GM23338 (cell line): ENCODE measurements at regions not wholly inside any gene's neighbourhood (a gene's known extent, or its start where the extent isn't known, plus 50 kb on each side); places are given as distances from the start of the nearest gene placed in this dataset.

Experiments used
- ATAC-seq: fragments of 200-7000 bp; cut with Tn5 transposase; 3 replicates; pipeline ENCODE4 v1.9.1; 2020
- DNase-seq: peaks from one replicate; pipeline ENCODE4 v3.0.0-alpha.2; 2015; ENCODE audit warnings: low spot score
- H2AFZ ChIP-seq: fragments of 200-600 bp; sonication (generic); 2 replicates; pipeline ENCODE4 v1.8.0; 2016; ENCODE audit warnings: antibody characterized with exemption, mild to moderate bottlenecking, moderate library complexity
- H3F3A ChIP-seq: fragments of 200-600 bp; sonication (generic); replicated peaks from 2 replicates; pipeline ENCODE4 v1.8.0; 2017; ENCODE audit warnings: antibody characterized with exemption, mixed run types, low read depth
- H3K27ac ChIP-seq: fragments of 200-600 bp; sonication (generic); 2 replicates; pipeline ENCODE4 v1.6.1; 2016; ENCODE audit warnings: low read depth
- H3K27me3 ChIP-seq: fragments of 200-600 bp; sonication (generic); 2 replicates; pipeline ENCODE4 v1.8.0; 2016; ENCODE audit warnings: mild to moderate bottlenecking, mixed run types, moderate library complexity; ENCODE audit not compliant: insufficient read depth
- H3K36me3 ChIP-seq: fragments of 200-600 bp; sonication (generic); 2 replicates; pipeline ENCODE4 v1.8.0; 2016; ENCODE audit warnings: mild to moderate bottlenecking; ENCODE audit not compliant: insufficient read depth
- H3K4me1 ChIP-seq: fragments of 200-600 bp; sonication (generic); 2 replicates; pipeline ENCODE4 v1.8.0; 2016; ENCODE audit warnings: mild to moderate bottlenecking, moderate library complexity; ENCODE audit not compliant: insufficient read depth
- H3K4me2 ChIP-seq: fragments of 200-600 bp; sonication (generic); 2 replicates; pipeline ENCODE4 v1.7.1; 2017; ENCODE audit warnings: mixed run types
- H3K4me3 ChIP-seq: fragments of 200-600 bp; sonication (generic); 2 replicates; pipeline ENCODE4 v1.6.1; 2016; ENCODE audit warnings: mixed run types
- H3K79me2 ChIP-seq: fragments of 200-600 bp; sonication (generic); replicated peaks from 2 replicates; pipeline ENCODE4 v1.8.0; 2017; ENCODE audit warnings: mild to moderate bottlenecking; ENCODE audit not compliant: insufficient read depth
- H3K9me2 ChIP-seq: fragments of 200-600 bp; sonication (generic); 2 replicates; pipeline ENCODE4 v1.8.0; 2017; ENCODE audit not compliant: insufficient read depth
- H4K20me1 ChIP-seq: fragments of 200-600 bp; sonication (generic); replicated peaks from 2 replicates; pipeline ENCODE4 v1.8.0; 2017; ENCODE audit warnings: mild to moderate bottlenecking; ENCODE audit not compliant: insufficient read depth
- H3K27ac Mint-ChIP-seq: 2 replicates; pipeline ENCODE4 v1.8.0; 2020; ENCODE audit warnings: inconsistent platforms, mild to moderate bottlenecking, moderate library complexity, mixed read lengths
- H3K27me3 Mint-ChIP-seq: 3 replicates; pipeline ENCODE4 v1.8.0; 2022; ENCODE audit warnings: low read depth, mild to moderate bottlenecking, moderate library complexity, mixed read lengths, inconsistent platforms; ENCODE audit not compliant: insufficient read depth, poor library complexity
- H3K36me3 Mint-ChIP-seq: 3 replicates; pipeline ENCODE4 v1.8.0; 2021; ENCODE audit warnings: low read depth, mild to moderate bottlenecking, inconsistent platforms, moderate library complexity, mixed read lengths
- H3K4me1 Mint-ChIP-seq: 3 replicates; pipeline ENCODE4 v1.8.0; 2020; ENCODE audit warnings: mild to moderate bottlenecking, inconsistent platforms, mixed read lengths
- H3K4me3 Mint-ChIP-seq: 3 replicates; pipeline ENCODE4 v1.8.0; 2021; ENCODE audit warnings: moderate library complexity, mild to moderate bottlenecking, inconsistent platforms, mixed read lengths
- H3K9me3 Mint-ChIP-seq: 3 replicates; pipeline ENCODE4 v1.8.0; 2020; ENCODE audit warnings: moderate library complexity, mild to moderate bottlenecking, inconsistent platforms, mixed read lengths
- CREB1 ChIP-seq: fragments of 250-450 bp; sonication (Bioruptor Pico); IDR thresholded peaks from 2 replicates; pipeline ENCODE4 v1.5.0; 2020; ENCODE audit warnings: low read depth, mild to moderate bottlenecking, moderate library complexity
- EZH2 ChIP-seq: fragments of 200-600 bp; sonication (generic); IDR thresholded peaks from one replicate; pipeline ENCODE4 v1.8.0; 2017; ENCODE audit warnings: antibody characterized with exemption, mild to moderate bottlenecking, low read depth; ENCODE audit not compliant: unreplicated experiment
- EZH2phosphoT487 ChIP-seq: fragments of 200-600 bp; sonication (generic); IDR thresholded peaks from one replicate; pipeline ENCODE4 v1.8.1; 2018; ENCODE audit warnings: antibody characterized with exemption; ENCODE audit not compliant: unreplicated experiment
- JUNB ChIP-seq: IDR thresholded peaks from one replicate; pipeline ENCODE4 v1.6.1; 2016; ENCODE audit warnings: antibody characterized with exemption; ENCODE audit not compliant: unreplicated experiment
- NANOG ChIP-seq: IDR thresholded peaks from 2 replicates; pipeline ENCODE4 v1.6.1; 2016; ENCODE audit warnings: antibody characterized with exemption, borderline replicate concordance
- POLR2AphosphoS5 ChIP-seq: IDR thresholded peaks from 2 replicates; pipeline ENCODE4 v1.6.1; 2016; ENCODE audit warnings: antibody characterized with exemption, low read depth
- STAT1 ChIP-seq: IDR thresholded peaks from one replicate; pipeline ENCODE4 v1.6.1; 2016; ENCODE audit warnings: antibody characterized with exemption; ENCODE audit not compliant: unreplicated experiment
- ZNF114 ChIP-seq: fragments of 250-450 bp; sonication (Bioruptor Pico); IDR thresholded peaks from 2 replicates; pipeline ENCODE4 v1.5.0; 2020; ENCODE audit warnings: mild to moderate bottlenecking, moderate library complexity
- ZNF331 ChIP-seq: fragments of 250-450 bp; sonication (Bioruptor Pico); IDR thresholded peaks from 2 replicates; pipeline ENCODE4 v1.5.0; 2020; ENCODE audit warnings: low read depth, mild to moderate bottlenecking, moderate library complexity
- TF ChIP-seq, protein P1 (sequence below): IDR thresholded peaks from one replicate; pipeline ENCODE4 v1.6.1; 2018; ENCODE audit warnings: antibody characterized with exemption; ENCODE audit not compliant: unreplicated experiment
- TF ChIP-seq, protein P2 (sequence below): fragments of 250-450 bp; sonication (Bioruptor Pico); IDR thresholded peaks from 2 replicates; pipeline ENCODE4 v1.5.0; 2020; ENCODE audit warnings: mild to moderate bottlenecking, moderate library complexity
- TF ChIP-seq, protein P3 (sequence below), 2 experiments: fragments of 200-600 bp in 1 of 2; sonication (generic) in 1 of 2; conservative IDR thresholded peaks; 2 replicates each; pipeline versions ENCODE4 v1.5.1 to v1.6.1; 2016 to 2017; ENCODE audit warnings: antibody characterized with exemption in 2 of 2, low read depth in 2 of 2, mild to moderate bottlenecking in 2 of 2, moderate library complexity in 1 of 2
- TF ChIP-seq, protein P4 (sequence below): IDR thresholded peaks from 2 replicates; pipeline ENCODE4 v1.6.1; 2016; ENCODE audit warnings: antibody characterized with exemption

DNA sequence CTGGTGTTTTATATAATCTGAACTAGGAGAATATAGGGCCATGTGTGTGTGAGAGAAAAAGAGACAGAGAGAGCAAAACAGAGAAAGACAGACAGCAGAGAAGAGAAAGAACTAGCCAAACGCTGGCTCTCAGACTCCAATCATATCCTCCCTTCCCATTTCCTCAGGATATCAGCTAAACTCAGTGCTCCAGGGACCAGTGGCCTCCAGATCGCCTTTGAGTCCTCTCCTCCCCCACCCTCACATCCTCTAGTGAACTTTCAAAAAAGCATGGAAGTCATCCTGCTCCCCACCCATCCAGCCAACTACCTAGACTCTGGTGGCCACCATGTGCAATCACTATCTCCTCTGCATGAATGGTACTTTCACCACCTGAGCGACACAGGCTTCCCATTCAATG, 386.1 kb upstream of the NPVF start:
- peaks cover 1% of the 10 kb centered on the region for H3K27me3 Mint-ChIP-seq
- H3K27ac ChIP-seq: no peak overlapping the region
- TF ChIP-seq, protein P1, sequence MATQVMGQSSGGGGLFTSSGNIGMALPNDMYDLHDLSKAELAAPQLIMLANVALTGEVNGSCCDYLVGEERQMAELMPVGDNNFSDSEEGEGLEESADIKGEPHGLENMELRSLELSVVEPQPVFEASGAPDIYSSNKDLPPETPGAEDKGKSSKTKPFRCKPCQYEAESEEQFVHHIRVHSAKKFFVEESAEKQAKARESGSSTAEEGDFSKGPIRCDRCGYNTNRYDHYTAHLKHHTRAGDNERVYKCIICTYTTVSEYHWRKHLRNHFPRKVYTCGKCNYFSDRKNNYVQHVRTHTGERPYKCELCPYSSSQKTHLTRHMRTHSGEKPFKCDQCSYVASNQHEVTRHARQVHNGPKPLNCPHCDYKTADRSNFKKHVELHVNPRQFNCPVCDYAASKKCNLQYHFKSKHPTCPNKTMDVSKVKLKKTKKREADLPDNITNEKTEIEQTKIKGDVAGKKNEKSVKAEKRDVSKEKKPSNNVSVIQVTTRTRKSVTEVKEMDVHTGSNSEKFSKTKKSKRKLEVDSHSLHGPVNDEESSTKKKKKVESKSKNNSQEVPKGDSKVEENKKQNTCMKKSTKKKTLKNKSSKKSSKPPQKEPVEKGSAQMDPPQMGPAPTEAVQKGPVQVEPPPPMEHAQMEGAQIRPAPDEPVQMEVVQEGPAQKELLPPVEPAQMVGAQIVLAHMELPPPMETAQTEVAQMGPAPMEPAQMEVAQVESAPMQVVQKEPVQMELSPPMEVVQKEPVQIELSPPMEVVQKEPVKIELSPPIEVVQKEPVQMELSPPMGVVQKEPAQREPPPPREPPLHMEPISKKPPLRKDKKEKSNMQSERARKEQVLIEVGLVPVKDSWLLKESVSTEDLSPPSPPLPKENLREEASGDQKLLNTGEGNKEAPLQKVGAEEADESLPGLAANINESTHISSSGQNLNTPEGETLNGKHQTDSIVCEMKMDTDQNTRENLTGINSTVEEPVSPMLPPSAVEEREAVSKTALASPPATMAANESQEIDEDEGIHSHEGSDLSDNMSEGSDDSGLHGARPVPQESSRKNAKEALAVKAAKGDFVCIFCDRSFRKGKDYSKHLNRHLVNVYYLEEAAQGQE: no peak
- TF ChIP-seq EZH2phosphoT487 (no peak), ZNF331 (CRISPR knock-in tag) (no peak), POLR2AphosphoS5 (no peak), STAT1 (no peak), ZNF114 (CRISPR knock-in tag) (no peak), NANOG (no peak), JUNB (no peak), EZH2 (no peak), CREB1 (no peak)
- TF ChIP-seq, protein P2, sequence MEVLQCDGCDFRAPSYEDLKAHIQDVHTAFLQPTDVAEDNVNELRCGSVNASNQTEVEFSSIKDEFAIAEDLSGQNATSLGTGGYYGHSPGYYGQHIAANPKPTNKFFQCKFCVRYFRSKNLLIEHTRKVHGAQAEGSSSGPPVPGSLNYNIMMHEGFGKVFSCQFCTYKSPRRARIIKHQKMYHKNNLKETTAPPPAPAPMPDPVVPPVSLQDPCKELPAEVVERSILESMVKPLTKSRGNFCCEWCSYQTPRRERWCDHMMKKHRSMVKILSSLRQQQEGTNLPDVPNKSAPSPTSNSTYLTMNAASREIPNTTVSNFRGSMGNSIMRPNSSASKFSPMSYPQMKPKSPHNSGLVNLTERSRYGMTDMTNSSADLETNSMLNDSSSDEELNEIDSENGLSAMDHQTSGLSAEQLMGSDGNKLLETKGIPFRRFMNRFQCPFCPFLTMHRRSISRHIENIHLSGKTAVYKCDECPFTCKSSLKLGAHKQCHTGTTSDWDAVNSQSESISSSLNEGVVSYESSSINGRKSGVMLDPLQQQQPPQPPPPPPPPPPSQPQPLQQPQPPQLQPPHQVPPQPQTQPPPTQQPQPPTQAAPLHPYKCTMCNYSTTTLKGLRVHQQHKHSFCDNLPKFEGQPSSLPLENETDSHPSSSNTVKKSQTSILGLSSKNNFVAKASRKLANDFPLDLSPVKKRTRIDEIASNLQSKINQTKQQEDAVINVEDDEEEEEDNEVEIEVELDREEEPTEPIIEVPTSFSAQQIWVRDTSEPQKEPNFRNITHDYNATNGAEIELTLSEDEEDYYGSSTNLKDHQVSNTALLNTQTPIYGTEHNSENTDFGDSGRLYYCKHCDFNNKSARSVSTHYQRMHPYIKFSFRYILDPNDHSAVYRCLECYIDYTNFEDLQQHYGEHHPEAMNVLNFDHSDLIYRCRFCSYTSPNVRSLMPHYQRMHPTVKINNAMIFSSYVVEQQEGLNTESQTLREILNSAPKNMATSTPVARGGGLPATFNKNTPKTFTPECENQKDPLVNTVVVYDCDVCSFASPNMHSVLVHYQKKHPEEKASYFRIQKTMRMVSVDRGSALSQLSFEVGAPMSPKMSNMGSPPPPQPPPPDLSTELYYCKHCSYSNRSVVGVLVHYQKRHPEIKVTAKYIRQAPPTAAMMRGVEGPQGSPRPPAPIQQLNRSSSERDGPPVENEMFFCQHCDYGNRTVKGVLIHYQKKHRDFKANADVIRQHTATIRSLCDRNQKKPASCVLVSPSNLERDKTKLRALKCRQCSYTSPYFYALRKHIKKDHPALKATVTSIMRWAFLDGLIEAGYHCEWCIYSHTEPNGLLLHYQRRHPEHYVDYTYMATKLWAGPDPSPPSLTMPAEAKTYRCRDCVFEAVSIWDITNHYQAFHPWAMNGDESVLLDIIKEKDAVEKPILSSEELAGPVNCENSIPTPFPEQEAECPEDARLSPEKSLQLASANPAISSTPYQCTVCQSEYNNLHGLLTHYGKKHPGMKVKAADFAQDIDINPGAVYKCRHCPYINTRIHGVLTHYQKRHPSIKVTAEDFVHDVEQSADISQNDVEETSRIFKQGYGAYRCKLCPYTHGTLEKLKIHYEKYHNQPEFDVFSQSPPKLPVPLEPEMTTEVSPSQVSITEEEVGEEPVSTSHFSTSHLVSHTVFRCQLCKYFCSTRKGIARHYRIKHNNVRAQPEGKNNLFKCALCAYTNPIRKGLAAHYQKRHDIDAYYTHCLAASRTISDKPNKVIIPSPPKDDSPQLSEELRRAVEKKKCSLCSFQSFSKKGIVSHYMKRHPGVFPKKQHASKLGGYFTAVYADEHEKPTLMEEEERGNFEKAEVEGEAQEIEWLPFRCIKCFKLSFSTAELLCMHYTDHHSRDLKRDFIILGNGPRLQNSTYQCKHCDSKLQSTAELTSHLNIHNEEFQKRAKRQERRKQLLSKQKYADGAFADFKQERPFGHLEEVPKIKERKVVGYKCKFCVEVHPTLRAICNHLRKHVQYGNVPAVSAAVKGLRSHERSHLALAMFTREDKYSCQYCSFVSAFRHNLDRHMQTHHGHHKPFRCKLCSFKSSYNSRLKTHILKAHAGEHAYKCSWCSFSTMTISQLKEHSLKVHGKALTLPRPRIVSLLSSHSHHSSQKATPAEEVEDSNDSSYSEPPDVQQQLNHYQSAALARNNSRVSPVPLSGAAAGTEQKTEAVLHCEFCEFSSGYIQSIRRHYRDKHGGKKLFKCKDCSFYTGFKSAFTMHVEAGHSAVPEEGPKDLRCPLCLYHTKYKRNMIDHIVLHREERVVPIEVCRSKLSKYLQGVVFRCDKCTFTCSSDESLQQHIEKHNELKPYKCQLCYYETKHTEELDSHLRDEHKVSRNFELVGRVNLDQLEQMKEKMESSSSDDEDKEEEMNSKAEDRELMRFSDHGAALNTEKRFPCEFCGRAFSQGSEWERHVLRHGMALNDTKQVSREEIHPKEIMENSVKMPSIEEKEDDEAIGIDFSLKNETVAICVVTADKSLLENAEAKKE (CRISPR knock-in tag): no peak
- TF ChIP-seq, protein P3, sequence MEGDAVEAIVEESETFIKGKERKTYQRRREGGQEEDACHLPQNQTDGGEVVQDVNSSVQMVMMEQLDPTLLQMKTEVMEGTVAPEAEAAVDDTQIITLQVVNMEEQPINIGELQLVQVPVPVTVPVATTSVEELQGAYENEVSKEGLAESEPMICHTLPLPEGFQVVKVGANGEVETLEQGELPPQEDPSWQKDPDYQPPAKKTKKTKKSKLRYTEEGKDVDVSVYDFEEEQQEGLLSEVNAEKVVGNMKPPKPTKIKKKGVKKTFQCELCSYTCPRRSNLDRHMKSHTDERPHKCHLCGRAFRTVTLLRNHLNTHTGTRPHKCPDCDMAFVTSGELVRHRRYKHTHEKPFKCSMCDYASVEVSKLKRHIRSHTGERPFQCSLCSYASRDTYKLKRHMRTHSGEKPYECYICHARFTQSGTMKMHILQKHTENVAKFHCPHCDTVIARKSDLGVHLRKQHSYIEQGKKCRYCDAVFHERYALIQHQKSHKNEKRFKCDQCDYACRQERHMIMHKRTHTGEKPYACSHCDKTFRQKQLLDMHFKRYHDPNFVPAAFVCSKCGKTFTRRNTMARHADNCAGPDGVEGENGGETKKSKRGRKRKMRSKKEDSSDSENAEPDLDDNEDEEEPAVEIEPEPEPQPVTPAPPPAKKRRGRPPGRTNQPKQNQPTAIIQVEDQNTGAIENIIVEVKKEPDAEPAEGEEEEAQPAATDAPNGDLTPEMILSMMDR (conservative IDR thresholded peaks at IDR 0.05; ENCODE audit: low read depth in 2 of 2): no peak
- TF ChIP-seq, protein P4, sequence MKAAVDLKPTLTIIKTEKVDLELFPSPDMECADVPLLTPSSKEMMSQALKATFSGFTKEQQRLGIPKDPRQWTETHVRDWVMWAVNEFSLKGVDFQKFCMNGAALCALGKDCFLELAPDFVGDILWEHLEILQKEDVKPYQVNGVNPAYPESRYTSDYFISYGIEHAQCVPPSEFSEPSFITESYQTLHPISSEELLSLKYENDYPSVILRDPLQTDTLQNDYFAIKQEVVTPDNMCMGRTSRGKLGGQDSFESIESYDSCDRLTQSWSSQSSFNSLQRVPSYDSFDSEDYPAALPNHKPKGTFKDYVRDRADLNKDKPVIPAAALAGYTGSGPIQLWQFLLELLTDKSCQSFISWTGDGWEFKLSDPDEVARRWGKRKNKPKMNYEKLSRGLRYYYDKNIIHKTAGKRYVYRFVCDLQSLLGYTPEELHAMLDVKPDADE: no peak

More for the DNA sequence above, 386.1 kb upstream of the NPVF start:
- no peak overlapping the region for H3K27ac Mint-ChIP-seq
- Histone ChIP-seq H4K20me1 (no peaks in the 10 kb centered on the region), H3K4me1 (no peaks in the 10 kb centered on the region), H2AFZ (no peak overlapping the region), H3F3A (no peaks in the 10 kb centered on the region), H3K4me2 (no peak overlapping the region), H3K4me3 (no peak overlapping the region), H3K79me2 (no peaks in the 10 kb centered on the region), H3K36me3 (no peaks in the 10 kb centered on the region; the same call in 1 of the 2 replicates), H3K27me3 (no peaks in the 10 kb centered on the region), H3K9me2 (peaks cover 4% of the 10 kb centered on the region; the same call in 1 of the 2 replicates)
- no peaks in the 10 kb centered on the region for H3K4me1 Mint-ChIP-seq
- H3K36me3 Mint-ChIP-seq: no peaks in the 10 kb centered on the region
- DNase-seq: no peak
- no peak overlapping the region for H3K4me3 Mint-ChIP-seq
- peaks cover 9% of the 10 kb centered on the region; the same call in 2 of the 3 replicates for H3K9me3 Mint-ChIP-seq
- no peak for ATAC-seq
